DOHH2 (cell line): ENCODE measurements at regions not wholly inside any gene's neighbourhood (a gene's known extent, or its start where the extent isn't known, plus 50 kb on each side); places are given as distances from the start of the nearest gene placed in this dataset.

Experiments used
- H3F3A ChIP-seq: fragments of 200-600 bp; sonication (generic), shearing (Covaris generic); 2 replicates; pipeline ENCODE4 v1.6.0; 2016; ENCODE audit warnings: antibody characterized with exemption, mild to moderate bottlenecking; ENCODE audit not compliant: control insufficient read depth, insufficient read depth
- H3K27ac ChIP-seq: fragments of 200-600 bp; sonication (generic); 2 replicates; pipeline ENCODE4 v1.5.1; 2014; ENCODE audit warnings: low read depth, mild to moderate bottlenecking, low read length, moderate library complexity
- H3K27me3 ChIP-seq: fragments of 200-600 bp; sonication (generic); 2 replicates; pipeline ENCODE4 v1.6.1; 2014; ENCODE audit warnings: mild to moderate bottlenecking, low read length, mixed read lengths; ENCODE audit not compliant: control insufficient read depth
- H3K36me3 ChIP-seq: fragments of 200-600 bp; sonication (generic); 2 replicates; pipeline ENCODE4 v1.6.1; 2014; ENCODE audit warnings: mild to moderate bottlenecking, low read length, moderate library complexity, mixed read lengths; ENCODE audit not compliant: control insufficient read depth
- H3K4me1 ChIP-seq: fragments of 200-600 bp; sonication (generic); 2 replicates; pipeline ENCODE4 v1.6.1; 2014; ENCODE audit warnings: mild to moderate bottlenecking, low read length, mixed read lengths; ENCODE audit not compliant: control insufficient read depth
- H3K4me2 ChIP-seq: fragments of 200-600 bp; sonication (generic); 2 replicates; pipeline ENCODE4 v1.6.0; 2014; ENCODE audit warnings: mild to moderate bottlenecking, low read length, moderate library complexity
- H3K4me3 ChIP-seq: fragments of 200-600 bp; sonication (generic); 2 replicates; pipeline ENCODE4 v1.5.1; 2014; ENCODE audit warnings: mild to moderate bottlenecking, low read length, mixed read lengths
- H3K79me2 ChIP-seq: fragments of 200-600 bp; sonication (generic); 2 replicates; pipeline ENCODE4 v1.6.1; 2014; ENCODE audit warnings: mild to moderate bottlenecking, low read length, mixed read lengths; ENCODE audit not compliant: control insufficient read depth
- H3K9me2 ChIP-seq: fragments of 200-600 bp; sonication (generic); replicated peaks from 2 replicates; pipeline ENCODE4 v1.6.1; 2014; ENCODE audit warnings: mild to moderate bottlenecking, low read length, mixed read lengths; ENCODE audit not compliant: control insufficient read depth
- H3K9me3 ChIP-seq: fragments of 200-600 bp; sonication (generic); 2 replicates; pipeline ENCODE4 v1.6.1; 2014; ENCODE audit warnings: antibody characterized with exemption, low read length, mixed read lengths; ENCODE audit not compliant: control insufficient read depth, insufficient read depth
- H4K20me1 ChIP-seq: fragments of 200-600 bp; sonication (generic); 2 replicates; pipeline ENCODE4 v1.6.0; 2014; ENCODE audit warnings: low read depth, mild to moderate bottlenecking, antibody characterized with exemption, low read length, moderate library complexity; ENCODE audit not compliant: control insufficient read depth, insufficient read depth
- CTCF ChIP-seq: fragments of 200-600 bp; sonication (generic); IDR thresholded peaks from one replicate; pipeline ENCODE4 v1.5.1; 2014; ENCODE audit warnings: antibody characterized with exemption, mild to moderate bottlenecking, low read depth, low read length; ENCODE audit not compliant: poor library complexity, severe bottlenecking
- EZH2phosphoT487 ChIP-seq: fragments of 200-600 bp; sonication (generic); IDR thresholded peaks from 2 replicates; pipeline ENCODE4 v1.6.1; 2017; ENCODE audit warnings: borderline replicate concordance, mild to moderate bottlenecking, antibody characterized with exemption, low read length, moderate library complexity, mixed read lengths

GRCh38 chr9:79371948-79372555 lies 199.7 kb upstream of the TLE4 start:
- Histone ChIP-seq H3K9me2 (no peaks in the 10 kb centered on the region), H3K79me2 (no peaks in the 10 kb centered on the region), H3K27ac (no peak overlapping the region), H3K9me3 (no peaks in the 10 kb centered on the region), H3F3A (no peaks in the 10 kb centered on the region), H4K20me1 (no peaks in the 10 kb centered on the region), H3K4me3 (no peak overlapping the region), H3K4me2 (no peak overlapping the region), H3K36me3 (no peaks in the 10 kb centered on the region), H3K27me3 (no peaks in the 10 kb centered on the region), H3K4me1 (peaks cover 6% of the 10 kb centered on the region; the same call in 1 of the 2 replicates)
- no peak for TF ChIP-seq EZH2phosphoT487
- no peak for TF ChIP-seq CTCF

- H3K9me2 ChIP-seq: no peaks in the 10 kb centered on the region
- no peak overlapping the region for H3K4me3 ChIP-seq
- H3K9me3 ChIP-seq: no peaks in the 10 kb centered on the region
- no peak overlapping the region for H3K4me2 ChIP-seq
- H3F3A ChIP-seq: no peaks in the 10 kb centered on the region
- no peaks in the 10 kb centered on the region for H3K27me3 ChIP-seq
- H3K79me2 ChIP-seq: no peaks in the 10 kb centered on the region
- H3K27ac ChIP-seq: no peak overlapping the region
- TF ChIP-seq EZH2phosphoT487 (no peak), CTCF (no peak)
- H4K20me1 ChIP-seq: no peaks in the 10 kb centered on the region
- H3K4me1 ChIP-seq: peaks cover 21% of the 10 kb centered on the region
- no peaks in the 10 kb centered on the region for H3K36me3 ChIP-seq
Measured at GRCh38 chr9:79377339-79377855, 194.4 kb upstream of the TLE4 start.

- no peaks in the 10 kb centered on the region for H3K79me2 ChIP-seq
- no peaks in the 10 kb centered on the region for H3K27me3 ChIP-seq
- H3K4me1 ChIP-seq: peaks cover 28% of the 10 kb centered on the region
- H4K20me1 ChIP-seq: no peaks in the 10 kb centered on the region
- H3K4me2 ChIP-seq: no peak overlapping the region
- no peak overlapping the region for H3K27ac ChIP-seq
- no peaks in the 10 kb centered on the region for H3K9me3 ChIP-seq
- TF ChIP-seq EZH2phosphoT487 (no peak), CTCF (no peak)
- H3K4me3 ChIP-seq: no peak overlapping the region
- H3K36me3 ChIP-seq: no peaks in the 10 kb centered on the region
- no peaks in the 10 kb centered on the region for H3K9me2 ChIP-seq
- H3F3A ChIP-seq: no peaks in the 10 kb centered on the region
Measured at GRCh38 chr9:79378107-79378506, 193.7 kb upstream of the TLE4 start.
